B cell (primary cell): ENCODE measurements at regions not wholly inside any gene's neighbourhood (a gene's known extent, or its start where the extent isn't known, plus 50 kb on each side); places are given as distances from the start of the nearest gene placed in this dataset.

Experiments used
- ATAC-seq: fragments of 200-7000 bp; cut with Tn5 transposase; one replicate; pipeline ENCODE4 v1.10.0; 2021; ENCODE audit warnings: low read depth, mild to moderate bottlenecking, moderate number of reproducible peaks, moderate library complexity
- CTCF ChIA-PET: fragments of 350-600 bp; sonication (Branson Sonifier 250); formaldehyde crosslinking; loops from one replicate; lab custom pipeline; 2021; ENCODE audit warnings: antibody characterized with exemption, inconsistent platforms; lab: Charles Lee
- POLR2A ChIA-PET: fragments of 350-600 bp; sonication (Branson Sonifier 250); formaldehyde crosslinking; loops from one replicate; lab custom pipeline; 2021; ENCODE audit warnings: antibody characterized with exemption; lab: Charles Lee
- DNase-seq: peaks from one replicate; pipeline ENCODE4 v3.0.0; 2013
- H2AFZ ChIP-seq: 2 replicates; pipeline ENCODE4 v1.6.1; 2012; ENCODE audit warnings: mild to moderate bottlenecking, low read depth, low read length; ENCODE audit not compliant: insufficient read depth, poor library complexity, severe bottlenecking
- H3K27ac ChIP-seq, 2 donors: 1 replicate in 1 of 2; 2 replicates in 1 of 2; pipeline ENCODE4 v1.5.1; 2012 to 2013; ENCODE audit warnings: low read length in 2 of 2, mild to moderate bottlenecking in 2 of 2, moderate library complexity in 1 of 2
- H3K27me3 ChIP-seq, 4 experiments: fragments of 200-600 bp in 1 of 4; sonication (generic) in 1 of 4; replicated peaks in 1 of 4; 1 replicate in 2 of 4; 2 replicates in 2 of 4; pipeline versions ENCODE4 v1.6.1 to v1.7.0; 2013 to 2016; ENCODE audit warnings: low read length in 3 of 4, mild to moderate bottlenecking in 2 of 4, mixed read lengths in 1 of 4, moderate library complexity in 1 of 4; ENCODE audit not compliant: insufficient read depth in 4 of 4, control insufficient read depth in 3 of 4; ENCODE audit errors: control extremely low read depth in 1 of 4
- H3K36me3 ChIP-seq, 2 experiments: replicated peaks in 1 of 2; 1 replicate in 1 of 2; 2 replicates in 1 of 2; pipeline versions ENCODE4 v1.6.1 to v1.7.1; 2013; ENCODE audit warnings: low read length in 1 of 2; ENCODE audit not compliant: insufficient read depth in 2 of 2, control insufficient read depth in 1 of 2; ENCODE audit errors: control extremely low read depth in 1 of 2, extremely low read depth in 1 of 2
- H3K4me1 ChIP-seq, 2 donors: fragments of 200-600 bp in 1 of 2; sonication (generic) in 1 of 2; 1 replicate in 1 of 2; 2 replicates in 1 of 2; pipeline versions ENCODE4 v1.5.1 to v1.6.1; 2013 to 2017; ENCODE audit warnings: low read length in 2 of 2; ENCODE audit not compliant: control insufficient read depth in 2 of 2, insufficient read depth in 2 of 2
- H3K4me2 ChIP-seq: replicated peaks from 2 replicates; pipeline ENCODE3; 2012; ENCODE audit warnings: mild to moderate bottlenecking, low read depth, low read length; ENCODE audit not compliant: poor library complexity, severe bottlenecking
- H3K4me3 ChIP-seq, 5 experiments: fragments of 200-600 bp in 1 of 5; sonication (generic) in 1 of 5; 1 replicate in 3 of 5; 2 replicates in 2 of 5; pipeline versions ENCODE4 v1.5.1 to v1.7.0; 2011 to 2016; ENCODE audit warnings: low read length in 4 of 5, mild to moderate bottlenecking in 4 of 5, low read depth in 2 of 5, control low read depth in 1 of 5, moderate library complexity in 1 of 5; ENCODE audit not compliant: insufficient read depth in 1 of 5; ENCODE audit errors: control extremely low read depth in 1 of 5, extremely low read depth in 1 of 5
- H3K79me2 ChIP-seq: fragments of 200-600 bp; sonication (generic); one replicate; pipeline ENCODE4 v1.6.0; 2016; ENCODE audit warnings: low read length; ENCODE audit not compliant: control insufficient read depth, insufficient read depth
- H3K9ac ChIP-seq: fragments of 200-600 bp; sonication (generic); 2 replicates; pipeline ENCODE4 v1.6.1; 2017; ENCODE audit warnings: mild to moderate bottlenecking, low read length, moderate library complexity
- H3K9me3 ChIP-seq, 3 donors: one replicate each; pipeline versions ENCODE4 v1.6.1 to v1.7.1; 2013; ENCODE audit warnings: low read length in 2 of 3; ENCODE audit not compliant: control insufficient read depth in 2 of 3, insufficient read depth in 1 of 3; ENCODE audit errors: control extremely low read depth in 1 of 3
- H4K20me1 ChIP-seq: 2 replicates; pipeline ENCODE4 v1.6.0; 2012; ENCODE audit warnings: mild to moderate bottlenecking, low read length; ENCODE audit not compliant: insufficient read depth, control insufficient read depth, poor library complexity, severe bottlenecking
- H3K27ac Mint-ChIP-seq: one replicate; pipeline ENCODE4 v1.8.0; 2021; ENCODE audit warnings: mixed read lengths
- H3K27me3 Mint-ChIP-seq: one replicate; pipeline ENCODE4 v1.8.0; 2021; ENCODE audit warnings: mixed read lengths
- H3K4me1 Mint-ChIP-seq: one replicate; pipeline ENCODE4 v1.8.0; 2021; ENCODE audit warnings: mixed read lengths
- H3K4me3 Mint-ChIP-seq: one replicate; pipeline ENCODE4 v1.8.0; 2021; ENCODE audit warnings: mixed read lengths
- H3K9me3 Mint-ChIP-seq: one replicate; pipeline ENCODE4 v1.8.0; 2022; ENCODE audit warnings: mixed read lengths; ENCODE audit not compliant: insufficient read depth
- CTCF ChIP-seq: fragments of 200-600 bp; IDR thresholded peaks from one replicate; pipeline ENCODE4 v1.8.0; 2022; ENCODE audit warnings: antibody characterized with exemption, mild to moderate bottlenecking
- EZH2 ChIP-seq: IDR thresholded peaks from 2 replicates; pipeline ENCODE4 v1.6.1; 2012; ENCODE audit warnings: borderline replicate concordance, low read depth, mild to moderate bottlenecking, moderate library complexity, low read length; ENCODE audit not compliant: insufficient read depth, poor library complexity, severe bottlenecking
- WGBS: methylation state at CpG from one replicate; pipeline ENCODE4 v1.1.5; 2013; ENCODE audit warnings: missing lambda C conversion rate; ENCODE audit not compliant: insufficient coverage; 5-methylcytosine and 5-hydroxymethylcytosine counted together
- intact Hi-C: fragments of 100-400 bp; cut with micrococcal nuclease; formaldehyde crosslinking; loops from one replicate; pipeline ENCODE4 v1.10.0; 2022

- intact Hi-C loops, result no loop called here
- Histone ChIP-seq H2AFZ (no peak overlapping the region), H3K9ac (no peak overlapping the region), H3K4me3 (no peak overlapping the region), H3K36me3 (peaks cover 3 to 6% of the 10 kb centered on the region in 2 experiments), H3K4me1 (no peaks in the 10 kb centered on the region), H3K27me3 (no peaks in the 10 kb centered on the region), H3K79me2 (no peaks in the 10 kb centered on the region), H3K4me2 (no peak overlapping the region), H3K9me3 (no peaks in the 10 kb centered on the region), H3K27ac (no peak overlapping the region), H4K20me1 (no peaks in the 10 kb centered on the region)
- DNase-seq (no peak), ATAC-seq (no peak)
- WGBS, result no CpG with 5 or more reads among the region's 2 CpGs
- TF ChIP-seq EZH2 (no peak), CTCF (no peak)
- Mint-ChIP-seq H3K27me3 (no peaks in the 10 kb centered on the region), H3K27ac (no peak overlapping the region), H3K9me3 (no peaks in the 10 kb centered on the region), H3K4me1 (no peaks in the 10 kb centered on the region), H3K4me3 (no peak overlapping the region)
- CTCF ChIA-PET, result no interaction called here
- POLR2A ChIA-PET, result interaction anchor here (0.8 kb wide), 1 partner anchor 19 kb away, joined by 5 read pairs; no protein-coding TSS in a partner anchor
These were observed 397.0 kb downstream of the KLF12 start for GRCh38 chr13:73737214-73737613.

GRCh38 chr13:73733706-73734105, 400.5 kb downstream of the KLF12 start:
- no peak overlapping the region for H3K27ac Mint-ChIP-seq
- no peak overlapping the region for H3K27ac ChIP-seq
- no peaks in the 10 kb centered on the region for H3K79me2 ChIP-seq
- H3K4me3 ChIP-seq, result no peak overlapping the region
- POLR2A ChIA-PET, result no interaction called here
- no peak for ATAC-seq
- no peak for DNase-seq
- intact Hi-C loops, result no loop called here
- no peak overlapping the region for H3K4me2 ChIP-seq
- 98% methylated on average over 4 of the region's 4 CpGs for WGBS
- no peak for TF ChIP-seq EZH2
- no peak for TF ChIP-seq CTCF
- no peak overlapping the region for H2AFZ ChIP-seq
- H3K9me3 Mint-ChIP-seq, result no peaks in the 10 kb centered on the region
- H3K27me3 Mint-ChIP-seq, result no peaks in the 10 kb centered on the region
- no peak overlapping the region for H3K9ac ChIP-seq
- no peak overlapping the region for H3K4me3 Mint-ChIP-seq
- peaks cover 3 to 12% of the 10 kb centered on the region in 2 experiments for H3K36me3 ChIP-seq
- CTCF ChIA-PET, result no interaction called here
- H3K9me3 ChIP-seq, result no peaks in the 10 kb centered on the region
- no peaks in the 10 kb centered on the region for H4K20me1 ChIP-seq
- no peaks in the 10 kb centered on the region for H3K4me1 Mint-ChIP-seq
- no peaks in the 10 kb centered on the region for H3K4me1 ChIP-seq
- no peaks in the 10 kb centered on the region for H3K27me3 ChIP-seq
